HG02588 (cell line): ENCODE measurements at regions not wholly inside any gene's neighbourhood (a gene's known extent, or its start where the extent isn't known, plus 50 kb on each side); places are given as distances from the start of the nearest gene placed in this dataset.

Experiments used
- ATAC-seq: cut with Tn5 transposase; IDR thresholded peaks from one replicate; pipeline ENCODE4 v1.9.1; 2021; ENCODE audit warnings: mild to moderate bottlenecking, moderate library complexity; ENCODE audit not compliant: unreplicated experiment

DNA sequence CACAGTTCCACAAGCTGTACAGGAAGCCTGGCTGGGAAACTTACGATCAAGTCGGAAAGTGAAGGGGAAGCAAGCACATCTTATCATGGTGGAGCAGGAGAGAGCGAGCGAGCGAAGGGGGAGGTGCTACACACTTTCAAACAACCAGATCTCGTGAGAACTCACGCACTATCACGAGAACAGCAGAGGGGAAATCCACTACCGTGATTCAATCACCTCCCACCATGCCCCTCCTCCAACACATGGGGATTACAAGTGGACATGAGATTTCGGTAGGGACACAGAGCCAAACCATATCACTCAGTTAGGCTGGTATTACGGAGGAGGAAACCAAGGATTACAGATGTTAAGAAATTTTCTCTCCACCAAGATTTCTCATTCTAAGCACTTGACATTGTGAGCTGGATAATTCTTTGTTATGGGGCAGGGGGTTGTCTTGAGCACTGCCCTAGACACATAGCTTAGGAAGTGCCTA is 262.0 kb upstream of the G2E3 start:
- no peak for ATAC-seq

GRCh38 chr14:30297876-30298795 is 260.8 kb upstream of the G2E3 start:
- ATAC-seq, result no peak

- no peak for ATAC-seq
Measured at GRCh38 chr14:30299915-30300314, 259.0 kb upstream of the G2E3 start.

- ATAC-seq, result no peak
Measured at GRCh38 chr14:30303350-30303749, 255.6 kb upstream of the G2E3 start.

- no peak for ATAC-seq
Measured at GRCh38 chr14:30305346-30305745, 253.6 kb upstream of the G2E3 start.

GRCh38 chr14:30309405-30309804 is 249.6 kb upstream of the G2E3 start:
- ATAC-seq, result no peak

DNA sequence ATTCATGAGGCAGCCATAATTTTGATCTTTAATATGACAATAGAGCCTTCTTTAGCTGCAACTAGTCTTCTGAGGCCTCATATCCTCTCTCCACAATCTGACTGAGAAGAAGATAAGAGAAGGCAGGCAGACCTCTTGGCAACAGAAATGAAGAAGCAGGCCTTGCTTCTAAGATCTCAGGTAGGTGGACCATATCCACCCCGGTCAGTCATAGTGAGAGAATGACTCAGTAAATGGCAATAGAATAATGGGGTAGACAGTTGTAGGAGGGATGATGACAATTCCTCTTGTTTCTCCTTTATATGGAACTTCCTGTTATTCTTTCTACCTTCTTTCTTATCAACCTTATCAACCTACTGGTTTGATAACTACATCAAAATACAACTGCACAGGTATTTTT is 246.7 kb upstream of the G2E3 start:
- peak; percentile 79 for ATAC-seq

- ATAC-seq, result no peak
Measured at GRCh38 chr14:30317729-30318128, 241.2 kb upstream of the G2E3 start.

DNA sequence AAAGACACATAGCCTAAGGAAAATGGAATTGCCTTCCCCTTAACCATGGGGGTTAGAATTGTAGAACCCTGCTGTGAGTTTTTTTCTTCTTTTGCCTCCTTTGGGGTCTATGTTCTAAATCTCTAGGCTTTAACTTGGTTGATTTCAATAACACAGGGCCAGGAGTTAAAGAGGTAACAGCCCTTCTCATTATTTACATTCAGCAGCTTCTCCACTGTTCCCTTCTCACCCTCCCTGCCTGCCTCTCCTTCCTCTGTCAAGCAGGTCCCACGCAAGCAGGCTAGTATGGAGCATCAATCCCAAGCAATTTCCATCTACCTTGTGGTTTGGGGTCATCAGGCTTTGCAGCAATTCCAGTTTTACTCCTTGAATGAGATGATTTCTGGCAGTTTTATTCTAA is 236.1 kb upstream of the G2E3 start:
- no peak for ATAC-seq

DNA sequence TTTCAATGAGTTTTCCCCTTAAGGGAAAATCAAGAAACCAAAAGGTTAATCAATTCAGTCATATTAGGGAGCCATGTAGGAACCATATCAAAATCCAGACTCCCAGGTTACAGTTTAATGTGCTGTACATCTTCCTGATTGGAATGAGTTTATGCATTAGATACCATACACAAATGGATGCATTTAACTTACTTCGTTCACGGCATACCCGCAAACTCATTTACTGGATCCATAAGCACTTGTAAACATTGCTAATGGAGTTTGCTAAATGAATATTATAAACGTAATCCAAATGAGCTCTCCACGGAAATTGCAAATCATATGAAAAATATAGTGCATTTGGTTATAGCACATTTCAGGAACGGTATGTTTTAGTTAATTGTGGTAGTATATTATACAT is 228.9 kb upstream of the G2E3 start:
- no peak for ATAC-seq

GRCh38 chr14:30330445-30330844 is 228.5 kb upstream of the G2E3 start:
- no peak for ATAC-seq

DNA sequence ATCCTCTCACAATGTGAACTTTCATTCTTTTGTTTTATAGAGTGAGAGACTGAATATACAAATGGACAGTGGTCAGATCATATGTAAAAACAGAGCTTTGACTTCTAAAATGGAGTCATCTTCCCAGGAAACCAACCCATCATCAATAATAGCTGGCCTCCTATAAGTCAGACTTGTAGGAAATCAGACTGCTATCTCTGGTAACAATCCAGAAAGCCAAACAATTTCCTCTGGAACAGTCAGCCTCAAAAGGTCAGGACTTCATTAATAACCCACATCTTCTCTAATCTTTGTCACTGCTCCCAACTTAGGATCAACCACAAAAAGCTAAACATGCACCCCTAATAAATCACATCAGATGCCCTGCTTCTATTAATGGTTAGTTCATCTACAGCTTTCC is 227.9 kb upstream of the G2E3 start:
- no peak for ATAC-seq

GRCh38 chr14:30332374-30332773 is 226.6 kb upstream of the G2E3 start:
- no peak for ATAC-seq

GRCh38 chr14:30333934-30334333 is 225.0 kb upstream of the G2E3 start:
- no peak for ATAC-seq

DNA sequence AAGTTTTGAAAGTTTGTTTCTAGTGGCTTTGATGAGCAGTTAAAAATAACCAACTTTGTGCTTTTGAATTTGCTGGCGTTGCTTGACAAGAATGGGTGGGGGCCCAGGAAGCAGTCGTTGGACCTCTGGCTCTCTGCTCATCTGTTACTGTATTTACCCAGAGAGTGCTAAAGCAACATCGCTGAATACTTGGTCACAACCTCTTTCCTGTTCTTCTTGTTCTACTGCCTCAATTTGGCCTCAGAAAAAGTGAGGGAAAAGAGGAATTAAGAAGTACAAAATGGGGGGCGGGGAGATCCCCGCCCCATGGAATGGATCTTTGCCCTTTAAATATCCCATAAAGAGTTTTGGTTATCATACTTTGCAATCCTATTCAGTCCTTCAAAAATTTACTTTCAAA is 221.5 kb upstream of the G2E3 start:
- ATAC-seq, result no peak

- no peak for ATAC-seq
Measured at GRCh38 chr14:30339311-30339901, 219.6 kb upstream of the G2E3 start.

- ATAC-seq, result no peak
Measured at GRCh38 chr14:30340495-30340894, 218.5 kb upstream of the G2E3 start.

GRCh38 chr14:30345511-30345910 is 213.4 kb upstream of the G2E3 start:
- no peak for ATAC-seq

- no peak for ATAC-seq
Measured at GRCh38 chr14:30348445-30348844, 210.5 kb upstream of the G2E3 start.

DNA sequence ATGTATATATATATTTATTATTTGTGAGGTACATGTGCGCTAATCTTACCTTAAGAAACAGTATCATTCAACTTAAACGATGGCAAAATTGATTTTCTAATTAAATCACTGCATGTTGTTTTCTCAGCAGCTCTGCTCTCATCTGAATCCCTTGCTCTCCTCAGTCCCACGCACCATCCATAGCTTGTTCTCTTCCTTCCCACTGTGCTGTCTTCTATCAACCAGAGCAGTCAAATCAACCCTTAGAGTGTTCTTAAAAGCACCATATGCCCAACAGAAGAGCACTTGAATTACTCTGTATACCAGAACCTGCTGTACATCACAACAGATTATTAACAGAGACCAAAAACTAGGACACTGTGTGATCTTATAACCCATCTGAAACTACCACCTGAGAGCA is 209.4 kb upstream of the G2E3 start:
- no peak for ATAC-seq

- ATAC-seq, result no peak
Measured at GRCh38 chr14:30354439-30354838, 204.5 kb upstream of the G2E3 start.

DNA sequence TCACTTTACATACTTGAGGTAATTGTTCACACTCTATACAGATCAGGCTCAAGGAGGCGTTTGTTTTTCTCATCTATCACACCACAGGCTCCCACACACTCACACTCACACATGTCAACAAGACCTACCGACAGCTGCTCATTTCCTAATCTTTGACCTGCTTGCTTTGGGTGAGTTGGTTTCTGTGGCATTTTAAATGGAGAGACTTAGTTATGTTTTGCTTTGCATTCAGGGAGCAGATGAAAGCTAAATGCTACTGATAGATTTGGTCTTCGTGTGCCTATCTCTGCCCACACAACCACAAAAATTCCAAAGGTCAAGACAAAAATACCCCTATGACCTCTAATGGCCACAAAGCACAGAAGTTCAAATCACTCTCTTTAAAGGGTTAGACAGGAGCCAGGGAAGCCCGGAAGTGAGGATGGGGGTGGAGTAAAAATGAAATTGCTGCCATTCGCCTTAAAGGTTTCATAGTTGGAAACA is 203.5 kb upstream of the G2E3 start:
- peak; percentile 82 for ATAC-seq
